Astrocyte of the spinal cord (primary cell): ENCODE measurements at regions not wholly inside any gene's neighbourhood (a gene's known extent, or its start where the extent isn't known, plus 50 kb on each side); places are given as distances from the start of the nearest gene placed in this dataset.
"Not testable (repeated sequence)": the region's sequence is repeated elsewhere in the genome, so short reads cannot be mapped to it uniquely, and the experiment has no call there.

Experiments used
- DNase-seq: peaks from one replicate; pipeline ENCODE4 v3.0.0; 2011; ENCODE audit warnings: low read depth, low spot score
- H3K4me3 ChIP-seq: 2 replicates; pipeline ENCODE4 v1.5.1; 2011; ENCODE audit warnings: low read depth, mild to moderate bottlenecking, low read length, moderate library complexity
- CTCF ChIP-seq: IDR thresholded peaks from 2 replicates; pipeline ENCODE4 v1.5.1; 2012; ENCODE audit warnings: low read depth, mild to moderate bottlenecking, low read length, inconsistent platforms
- in situ Hi-C: cut with HindIII; loops from 2 replicates; pipeline ENCODE4 v1.10.0; 2017; ENCODE audit warnings: low sequenced_read_pairs

GRCh38 chr16:87037012-87037411, 280.2 kb downstream of the C16orf95 start:
- no peak for DNase-seq
- no peak overlapping the region for H3K4me3 ChIP-seq
- in situ Hi-C loops, result no loop called here
- TF ChIP-seq CTCF, result no peak

- H3K4me3 ChIP-seq, in situ Hi-C loops, DNase-seq: not testable (repeated sequence)
Observed at GRCh38 chr16:87038528-87038927, 278.7 kb downstream of the C16orf95 start.

- in situ Hi-C loops, result no loop called here
- no peak for DNase-seq
- TF ChIP-seq CTCF, result no peak
- no peak overlapping the region for H3K4me3 ChIP-seq
Observed at GRCh38 chr16:87040169-87041117, 276.7 kb downstream of the C16orf95 start.

GRCh38 chr16:87041286-87041685, 275.9 kb downstream of the C16orf95 start:
- H3K4me3 ChIP-seq, result no peak overlapping the region
- TF ChIP-seq CTCF, result no peak
- no peak for DNase-seq
- in situ Hi-C loops, result no loop called here

GRCh38 chr16:87042551-87043230, 274.5 kb downstream of the C16orf95 start:
- DNase-seq, result no peak
- TF ChIP-seq CTCF, result no peak
- in situ Hi-C loops, result no loop called here
- H3K4me3 ChIP-seq, result no peak overlapping the region

DNA sequence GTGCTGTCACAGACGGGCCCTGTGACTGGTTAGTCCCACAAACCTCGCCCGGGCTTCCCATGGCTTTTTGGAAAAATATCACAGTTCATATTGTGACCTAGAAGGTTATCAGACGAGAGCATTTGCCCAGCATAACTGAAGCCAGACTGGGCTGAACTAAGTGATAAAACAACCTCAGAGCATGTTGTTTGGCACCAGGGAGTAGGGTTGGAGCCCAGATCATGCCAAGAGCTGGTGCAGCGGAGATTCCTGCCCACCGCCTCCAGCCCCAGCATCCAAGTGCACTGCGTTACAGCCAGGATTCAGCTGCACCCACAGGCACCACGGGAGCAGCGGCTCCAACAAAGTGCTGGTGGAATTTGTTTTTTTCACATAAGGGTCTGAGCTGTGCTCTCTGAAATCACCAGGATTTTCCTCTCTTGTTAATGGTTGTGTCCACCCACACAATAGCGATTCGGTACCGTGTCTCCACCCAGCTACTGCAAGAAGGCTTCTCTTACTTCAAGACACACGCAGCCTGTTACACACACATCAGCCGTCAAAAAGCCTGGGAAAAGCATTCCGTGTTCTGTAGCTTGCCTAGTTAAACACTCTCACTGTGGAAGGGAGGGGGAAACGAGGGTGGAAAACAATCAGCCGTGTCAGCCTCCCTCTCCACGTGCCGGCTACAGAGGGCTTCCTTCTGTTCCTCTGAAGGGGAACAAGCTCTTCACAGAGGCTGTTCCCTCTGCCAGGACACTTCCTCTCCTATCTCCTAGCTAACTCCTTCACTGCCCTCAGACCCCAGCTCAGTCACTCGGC, 273.8 kb downstream of the C16orf95 start:
- no peak overlapping the region for H3K4me3 ChIP-seq
- peak; percentile 32 for DNase-seq
- no peak for TF ChIP-seq CTCF
- in situ Hi-C loops, result no loop called here
